IPS-NIHi7 (cell line): ENCODE measurements at regions not wholly inside any gene's neighbourhood (a gene's known extent, or its start where the extent isn't known, plus 50 kb on each side); places are given as distances from the start of the nearest gene placed in this dataset.
"Not testable (repeated sequence)": the region's sequence is repeated elsewhere in the genome, so short reads cannot be mapped to it uniquely, and the experiment has no call there.

ENCODE experiments used
- DNase-seq: peaks from one replicate; pipeline ENCODE4 v3.0.0; 2012; ENCODE audit warnings: mixed read lengths; ENCODE audit errors: extremely low spot score

DNA sequence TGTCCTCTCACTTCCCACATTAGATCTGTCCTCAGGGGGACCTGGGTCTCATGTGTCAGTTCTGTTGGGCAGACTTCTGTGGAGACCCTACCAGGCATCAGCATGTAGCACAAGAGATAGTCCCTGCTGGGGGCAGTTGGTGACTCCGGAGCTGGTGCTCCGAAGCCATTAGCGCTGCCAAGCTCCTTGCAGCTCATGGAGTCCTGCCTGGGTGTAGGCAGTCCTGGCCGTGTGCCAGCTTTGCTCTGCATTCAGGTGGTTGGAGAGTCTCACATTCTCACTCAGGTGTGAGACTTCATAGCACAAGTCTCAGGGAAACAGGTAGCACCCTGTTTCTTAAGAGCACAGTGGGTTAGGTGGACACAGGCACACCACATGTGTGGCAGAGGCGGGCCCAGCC, 202.3 kb downstream of the LIPI start:
- DNase-seq = not testable (repeated sequence)

DNA sequence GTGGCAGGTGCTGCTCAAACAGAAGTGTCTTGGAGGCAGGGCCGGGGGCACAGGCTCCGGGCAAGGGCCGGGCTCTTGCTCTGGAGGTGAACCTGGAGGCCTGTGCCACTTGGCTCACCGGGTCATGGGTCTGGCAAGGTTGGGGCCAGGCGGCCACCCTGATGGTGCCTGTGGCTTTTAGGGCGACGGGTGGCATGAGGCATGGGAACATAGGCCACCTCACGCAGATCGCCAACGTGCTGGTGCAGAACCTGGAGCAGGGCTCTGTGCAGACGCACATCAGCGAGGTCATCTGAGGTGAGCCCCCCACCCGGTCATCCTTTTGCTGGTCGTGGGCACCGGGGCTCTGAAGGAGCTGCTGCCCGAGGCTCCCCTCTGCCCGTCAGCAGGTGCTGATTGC, 202.7 kb downstream of the LIPI start:
- not testable (repeated sequence) for DNase-seq

- DNase-seq = not testable (repeated sequence)
Observed at GRCh38 chr21:14006144-14006543, 204.6 kb downstream of the LIPI start.

GRCh38 chr21:13986996-13987958, 223.5 kb downstream of the LIPI start:
- not testable (repeated sequence) for DNase-seq

DNA sequence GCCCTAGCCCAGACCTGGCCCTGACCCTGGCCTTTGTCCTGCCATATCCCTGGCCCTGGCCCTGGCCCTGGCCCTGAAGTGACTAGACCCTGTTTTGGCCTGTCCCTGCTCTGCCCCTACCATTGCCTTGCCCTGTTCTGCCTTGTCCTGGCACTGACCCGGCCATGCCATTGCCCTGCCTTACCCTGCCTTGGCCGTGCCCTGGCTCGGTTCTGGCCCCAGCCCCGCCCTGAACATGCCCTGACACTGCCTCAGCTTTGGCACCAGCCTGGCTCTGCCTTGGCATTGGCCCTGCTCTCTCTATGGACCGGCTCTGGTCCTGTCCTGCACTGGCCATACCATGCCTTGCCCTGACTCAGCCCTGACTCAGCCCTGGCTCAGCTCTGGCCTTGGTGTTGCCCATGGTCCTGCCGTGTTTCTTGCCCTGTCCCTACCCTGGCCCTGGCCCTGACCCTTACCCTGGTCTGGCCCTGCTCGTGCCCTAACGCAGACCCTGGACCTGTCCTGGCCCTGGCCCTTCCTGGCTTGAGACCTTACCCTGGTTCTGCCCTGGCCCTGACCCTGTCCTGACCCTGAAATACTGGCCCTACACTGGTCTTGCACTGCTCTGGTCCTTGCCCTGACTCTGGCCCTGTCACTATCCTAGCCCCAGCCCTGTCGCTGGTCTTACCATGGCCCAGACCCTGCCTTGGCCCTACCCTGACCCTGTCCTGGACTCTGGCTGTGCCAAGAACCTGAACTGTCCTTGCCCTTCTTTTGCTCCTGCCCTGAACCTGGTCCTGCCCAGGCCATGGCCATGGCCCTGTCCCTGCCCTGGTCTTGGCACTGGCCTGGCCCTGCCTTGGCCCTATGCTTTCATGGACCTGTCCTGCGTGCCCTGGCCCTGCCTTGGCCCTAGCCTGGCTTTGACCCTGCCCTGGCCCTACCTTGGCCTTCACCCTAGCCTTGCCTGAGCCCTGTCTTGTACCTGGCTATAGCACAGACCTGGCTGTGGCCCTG, 224.6 kb downstream of the LIPI start:
- not testable (repeated sequence) for DNase-seq

- not testable (repeated sequence) for DNase-seq
Observed at GRCh38 chr21:13985137-13985864, 225.5 kb downstream of the LIPI start.

DNA sequence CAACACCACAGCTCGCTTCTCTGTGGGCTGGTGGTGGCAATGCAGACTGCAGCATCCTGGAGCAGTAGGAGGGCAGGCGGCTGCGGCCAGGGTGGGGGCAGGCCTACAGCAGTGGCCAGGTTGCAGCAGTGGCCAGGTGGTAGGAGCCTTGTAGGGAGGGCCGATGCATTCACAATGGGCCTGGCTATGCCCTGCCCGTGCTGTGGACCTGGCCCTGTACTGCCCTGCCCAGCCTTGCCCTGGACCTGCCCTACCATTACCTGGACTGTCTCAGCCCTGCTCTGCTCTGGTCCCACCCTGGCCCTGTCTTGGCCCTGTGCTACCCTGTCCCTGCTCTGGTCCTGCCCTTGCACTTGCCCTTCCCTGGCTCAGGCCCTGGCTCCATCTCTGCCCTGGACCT, 226.0 kb downstream of the LIPI start:
- DNase-seq = not testable (repeated sequence)

- DNase-seq = not testable (repeated sequence)
Observed at GRCh38 chr21:13981176-13982087, 229.3 kb downstream of the LIPI start.

DNA sequence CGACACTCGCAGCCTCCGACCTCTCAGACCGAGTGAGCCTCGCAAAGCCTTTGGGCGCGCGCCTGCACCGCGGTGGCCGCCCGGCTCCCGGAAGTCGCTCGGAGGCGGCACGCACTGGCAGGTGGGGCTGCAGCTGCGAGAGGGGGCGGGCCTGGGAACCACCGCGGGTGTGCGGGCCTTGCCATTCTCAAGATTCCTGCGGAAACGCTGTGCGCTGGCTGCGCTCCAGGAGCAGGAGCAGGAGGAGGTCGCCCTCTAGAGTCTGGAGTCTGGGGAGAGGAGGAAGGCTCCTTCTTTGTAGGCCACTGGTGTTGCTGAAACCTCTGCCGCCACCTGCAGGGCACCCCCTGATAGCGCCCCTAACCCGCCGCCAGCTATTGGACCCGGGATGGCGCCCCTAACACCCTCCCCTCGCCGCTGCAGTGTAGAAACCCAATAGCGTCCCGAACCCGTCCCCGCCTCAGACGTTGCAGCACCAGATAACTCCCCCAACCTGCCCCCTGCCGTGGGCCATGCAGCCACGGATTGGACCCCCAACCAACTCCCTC, 230.6 kb downstream of the LIPI start:
- not testable (repeated sequence) for DNase-seq

DNA sequence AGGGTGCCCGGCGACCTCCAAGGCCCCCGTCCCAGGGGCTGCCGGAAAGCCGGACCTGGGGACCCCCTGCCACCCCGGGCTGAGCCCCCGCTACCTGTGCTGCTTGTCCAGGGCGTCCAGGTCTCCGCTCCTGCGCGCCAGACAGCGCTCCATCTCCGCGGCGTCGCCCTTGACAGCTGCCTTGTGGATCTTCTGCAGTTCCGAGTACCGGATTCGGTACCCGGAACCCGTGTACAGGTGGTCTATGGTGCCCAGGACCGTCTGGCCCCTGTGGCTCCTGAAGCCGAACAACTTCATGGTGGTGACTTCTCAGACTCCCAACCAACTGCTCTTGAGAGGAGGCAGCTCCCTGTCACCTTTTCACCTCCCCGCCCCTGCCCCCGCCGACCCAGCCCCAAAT, 231.1 kb downstream of the LIPI start:
- DNase-seq = not testable (repeated sequence)

- not testable (repeated sequence) for DNase-seq
Observed at GRCh38 chr21:13974582-13974981, 236.2 kb downstream of the LIPI start.

- not testable (repeated sequence) for DNase-seq
Observed at GRCh38 chr21:13969853-13970252, 240.9 kb downstream of the LIPI start.

- not testable (repeated sequence) for DNase-seq
Observed at GRCh38 chr21:13969002-13969401, 241.8 kb downstream of the LIPI start.

- not testable (repeated sequence) for DNase-seq
Observed at GRCh38 chr21:13963259-13963658, 247.5 kb downstream of the LIPI start.

GRCh38 chr21:13937236-13937635, 273.5 kb downstream of the LIPI start:
- DNase-seq = no peak

GRCh38 chr21:13936033-13936937, 274.5 kb downstream of the LIPI start:
- not testable (repeated sequence) for DNase-seq

DNA sequence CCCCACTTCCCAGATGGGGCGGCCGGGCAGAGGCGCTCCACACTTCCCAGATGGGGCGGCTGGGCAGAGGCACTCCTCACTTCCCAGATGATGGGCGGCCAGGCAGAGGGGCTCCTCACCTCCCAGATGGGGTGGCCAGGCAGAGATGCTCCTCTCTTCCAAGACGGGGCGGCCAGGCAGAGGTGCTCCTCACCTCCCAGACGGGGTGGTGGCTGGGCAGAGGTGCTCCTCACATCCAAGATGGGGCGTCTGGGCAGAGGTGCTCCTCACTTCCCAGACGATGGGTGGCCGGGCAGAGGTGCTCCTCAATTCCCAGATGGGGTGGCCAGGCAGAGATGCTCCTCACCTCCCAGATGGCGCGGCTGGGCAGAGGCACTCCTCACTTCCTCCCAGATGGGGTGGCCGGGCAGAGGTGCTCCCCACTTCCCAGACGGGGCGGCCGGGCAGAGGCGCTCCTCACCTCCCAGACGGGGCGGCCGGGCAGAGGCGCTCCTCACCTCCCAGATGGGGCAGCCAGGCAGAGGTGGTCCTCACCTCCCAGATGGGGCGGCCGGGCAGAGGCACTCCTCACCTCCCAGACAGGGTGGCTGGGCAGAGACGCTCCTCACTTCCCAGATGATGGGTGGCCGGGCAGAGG, 275.2 kb downstream of the LIPI start:
- not testable (repeated sequence) for DNase-seq

DNA sequence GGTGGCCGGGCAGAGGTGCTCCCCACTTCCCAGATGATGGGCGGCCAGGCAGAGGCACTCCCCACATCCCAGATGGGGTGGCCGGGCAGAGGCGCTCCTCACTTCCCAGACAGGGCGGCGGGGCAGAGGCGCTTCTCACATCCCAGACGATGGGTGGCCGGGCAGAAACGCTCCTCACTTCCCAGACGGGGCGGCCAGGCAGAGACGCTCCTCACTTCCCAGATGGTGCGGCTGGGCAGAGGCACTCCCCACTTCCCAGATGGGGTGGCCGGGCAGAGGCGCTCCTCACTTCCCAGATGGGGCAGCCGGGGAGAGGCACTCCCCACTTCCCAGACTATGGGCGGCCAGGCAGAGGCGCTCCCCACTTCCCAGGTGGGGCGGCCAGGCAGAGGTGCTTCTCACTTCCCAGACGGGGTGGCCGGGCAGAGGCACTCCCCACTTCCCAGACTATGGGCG, 275.8 kb downstream of the LIPI start:
- not testable (repeated sequence) for DNase-seq
